PFSK-1 (cell line): ENCODE measurements at regions not wholly inside any gene's neighbourhood (a gene's known extent, or its start where the extent isn't known, plus 50 kb on each side); places are given as distances from the start of the nearest gene placed in this dataset.

Experiments
- FOXP2 ChIP-seq: optimal IDR thresholded peaks from 2 replicates; pipeline ENCODE3; 2011; ENCODE audit warnings: borderline replicate concordance, control low read depth, inconsistent platforms; ENCODE audit not compliant: insufficient read depth; ENCODE audit errors: extremely low read length, extremely low read depth
- POLR2AphosphoS5 ChIP-seq: IDR thresholded peaks from 2 replicates; pipeline ENCODE4 v1.6.1; 2012; ENCODE audit warnings: low read depth, mild to moderate bottlenecking, control low read depth, low read length, moderate library complexity
- REST ChIP-seq, 2 experiments: IDR thresholded peaks; 2 replicates each; pipeline versions ENCODE4 v1.6.1 to v1.8.0; 2011 to 2012; ENCODE audit warnings: low read depth in 2 of 2, low read length in 2 of 2, control low read depth in 1 of 2, inconsistent platforms in 1 of 2, mild to moderate bottlenecking in 1 of 2, moderate library complexity in 1 of 2; ENCODE audit not compliant: insufficient read depth in 1 of 2
- SIN3A ChIP-seq: IDR thresholded peaks from 2 replicates; pipeline ENCODE4 v1.6.1; 2012; ENCODE audit warnings: mild to moderate bottlenecking, low read length, moderate library complexity, borderline replicate concordance; ENCODE audit not compliant: insufficient read depth
- TAF1 ChIP-seq: IDR thresholded peaks from 2 replicates; pipeline ENCODE4 v1.6.1; 2012; ENCODE audit warnings: low read length, control low read depth, borderline replicate concordance; ENCODE audit not compliant: insufficient read depth

- TF ChIP-seq TAF1: no peak
- no peak for TF ChIP-seq POLR2AphosphoS5
- TF ChIP-seq FOXP2: no peak
- no peak for TF ChIP-seq SIN3A
- TF ChIP-seq REST (IDR thresholded peaks at IDR 0.05; ENCODE audit: insufficient read depth in 1 of 2, low read depth in 2 of 2, low read length in 2 of 2): no peak
Observed at GRCh38 chr13:90237852-90238251, 1109.6 kb upstream of the MIR17HG start.

GRCh38 chr13:90238413-90238812 lies 1109.1 kb upstream of the MIR17HG start:
- TF ChIP-seq FOXP2: no peak
- peak in 1 of 2 experiments; percentile 72; a peak in 2 of 4 replicates for TF ChIP-seq REST (IDR thresholded peaks at IDR 0.05; ENCODE audit: insufficient read depth in 1 of 2, low read depth in 2 of 2, low read length in 2 of 2)

GRCh38 chr13:90239130-90239529 lies 1108.4 kb upstream of the MIR17HG start:
- TF ChIP-seq POLR2AphosphoS5 (no peak), FOXP2 (no peak), SIN3A (no peak), TAF1 (no peak), REST (IDR thresholded peaks at IDR 0.05; ENCODE audit: insufficient read depth in 1 of 2, low read depth in 2 of 2, low read length in 2 of 2) (no peak)

GRCh38 chr13:90246005-90246404 lies 1101.5 kb upstream of the MIR17HG start:
- no peak for TF ChIP-seq REST (IDR thresholded peaks at IDR 0.05; ENCODE audit: insufficient read depth in 1 of 2, low read depth in 2 of 2, low read length in 2 of 2)
- TF ChIP-seq FOXP2: no peak
- TF ChIP-seq TAF1: no peak
- no peak for TF ChIP-seq POLR2AphosphoS5
- no peak for TF ChIP-seq SIN3A

- TF ChIP-seq TAF1: no peak
- TF ChIP-seq POLR2AphosphoS5: no peak
- TF ChIP-seq SIN3A: no peak
- TF ChIP-seq REST (IDR thresholded peaks at IDR 0.05; ENCODE audit: insufficient read depth in 1 of 2, low read depth in 2 of 2, low read length in 2 of 2): no peak
- no peak for TF ChIP-seq FOXP2
Observed at GRCh38 chr13:90246687-90247345, 1100.7 kb upstream of the MIR17HG start.
